ENCODE measurements at regions not wholly inside any gene's neighbourhood (a gene's known extent, or its start where the extent isn't known, plus 50 kb on each side); places are given as distances from the start of the nearest gene placed in this dataset.

DNA sequence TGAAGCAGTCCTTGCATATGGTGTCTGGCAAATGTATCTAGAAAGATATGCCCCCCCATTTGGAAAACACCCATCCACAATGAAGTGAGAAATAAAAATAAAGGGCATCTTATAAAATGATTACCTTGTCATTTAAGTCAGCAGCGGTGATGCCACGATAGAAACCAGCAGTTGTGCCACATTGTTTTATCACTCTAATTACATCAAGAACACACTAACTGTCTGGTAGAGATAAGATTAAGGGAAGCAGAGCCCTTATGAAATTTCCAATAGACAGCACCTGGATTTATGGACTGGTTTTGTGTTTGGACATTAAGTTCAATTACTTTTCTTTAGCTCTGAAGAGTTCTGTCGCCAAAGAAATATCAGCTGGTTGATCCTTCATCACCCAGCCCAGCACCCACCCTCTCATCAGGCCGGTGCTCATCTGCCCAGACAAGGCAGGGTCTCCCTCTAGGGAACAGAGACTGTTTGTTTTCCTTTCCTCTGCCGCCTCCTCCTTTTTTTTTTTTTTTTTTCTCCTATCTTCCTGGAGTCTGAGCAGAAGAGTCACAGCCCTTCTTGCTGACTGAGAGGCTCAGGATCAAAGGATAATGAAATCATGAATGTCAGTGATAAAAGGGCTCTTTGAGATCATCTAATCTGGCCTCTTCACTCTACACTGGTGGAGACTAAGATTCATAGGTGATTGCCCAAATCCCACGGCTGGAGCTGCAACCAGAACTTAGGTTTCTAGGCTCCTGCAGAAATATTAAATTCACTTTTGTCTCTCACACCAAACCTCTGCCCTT is 464.1 kb downstream of the NTRK3 start:
- TF ChIP-seq ZNF324 (tag by site-specific recombination; IDR thresholded peaks at IDR 0.05), result no peak
- TF ChIP-seq ZNF335 (tag by site-specific recombination; conservative IDR thresholded peaks at IDR 0.05), result no peak
- no peak for TF ChIP-seq SETDB1 (IDR thresholded peaks at IDR 0.05; ENCODE audit: insufficient read length, low read length)
- TF ChIP-seq, protein P1, sequence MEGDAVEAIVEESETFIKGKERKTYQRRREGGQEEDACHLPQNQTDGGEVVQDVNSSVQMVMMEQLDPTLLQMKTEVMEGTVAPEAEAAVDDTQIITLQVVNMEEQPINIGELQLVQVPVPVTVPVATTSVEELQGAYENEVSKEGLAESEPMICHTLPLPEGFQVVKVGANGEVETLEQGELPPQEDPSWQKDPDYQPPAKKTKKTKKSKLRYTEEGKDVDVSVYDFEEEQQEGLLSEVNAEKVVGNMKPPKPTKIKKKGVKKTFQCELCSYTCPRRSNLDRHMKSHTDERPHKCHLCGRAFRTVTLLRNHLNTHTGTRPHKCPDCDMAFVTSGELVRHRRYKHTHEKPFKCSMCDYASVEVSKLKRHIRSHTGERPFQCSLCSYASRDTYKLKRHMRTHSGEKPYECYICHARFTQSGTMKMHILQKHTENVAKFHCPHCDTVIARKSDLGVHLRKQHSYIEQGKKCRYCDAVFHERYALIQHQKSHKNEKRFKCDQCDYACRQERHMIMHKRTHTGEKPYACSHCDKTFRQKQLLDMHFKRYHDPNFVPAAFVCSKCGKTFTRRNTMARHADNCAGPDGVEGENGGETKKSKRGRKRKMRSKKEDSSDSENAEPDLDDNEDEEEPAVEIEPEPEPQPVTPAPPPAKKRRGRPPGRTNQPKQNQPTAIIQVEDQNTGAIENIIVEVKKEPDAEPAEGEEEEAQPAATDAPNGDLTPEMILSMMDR (tag by site-specific recombination; IDR thresholded peaks at IDR 0.05), result no peak
- TF ChIP-seq, protein P2, sequence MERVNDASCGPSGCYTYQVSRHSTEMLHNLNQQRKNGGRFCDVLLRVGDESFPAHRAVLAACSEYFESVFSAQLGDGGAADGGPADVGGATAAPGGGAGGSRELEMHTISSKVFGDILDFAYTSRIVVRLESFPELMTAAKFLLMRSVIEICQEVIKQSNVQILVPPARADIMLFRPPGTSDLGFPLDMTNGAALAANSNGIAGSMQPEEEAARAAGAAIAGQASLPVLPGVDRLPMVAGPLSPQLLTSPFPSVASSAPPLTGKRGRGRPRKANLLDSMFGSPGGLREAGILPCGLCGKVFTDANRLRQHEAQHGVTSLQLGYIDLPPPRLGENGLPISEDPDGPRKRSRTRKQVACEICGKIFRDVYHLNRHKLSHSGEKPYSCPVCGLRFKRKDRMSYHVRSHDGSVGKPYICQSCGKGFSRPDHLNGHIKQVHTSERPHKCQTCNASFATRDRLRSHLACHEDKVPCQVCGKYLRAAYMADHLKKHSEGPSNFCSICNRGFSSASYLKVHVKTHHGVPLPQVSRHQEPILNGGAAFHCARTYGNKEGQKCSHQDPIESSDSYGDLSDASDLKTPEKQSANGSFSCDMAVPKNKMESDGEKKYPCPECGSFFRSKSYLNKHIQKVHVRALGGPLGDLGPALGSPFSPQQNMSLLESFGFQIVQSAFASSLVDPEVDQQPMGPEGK (tag by site-specific recombination; IDR thresholded peaks at IDR 0.05), result no peak
- no peak for TF ChIP-seq ZNF785 (tag by site-specific recombination; IDR thresholded peaks at IDR 0.05)
- no peak for TF ChIP-seq ZNF837 (tag by site-specific recombination; IDR thresholded peaks at IDR 0.05)
- TF ChIP-seq, protein P3, sequence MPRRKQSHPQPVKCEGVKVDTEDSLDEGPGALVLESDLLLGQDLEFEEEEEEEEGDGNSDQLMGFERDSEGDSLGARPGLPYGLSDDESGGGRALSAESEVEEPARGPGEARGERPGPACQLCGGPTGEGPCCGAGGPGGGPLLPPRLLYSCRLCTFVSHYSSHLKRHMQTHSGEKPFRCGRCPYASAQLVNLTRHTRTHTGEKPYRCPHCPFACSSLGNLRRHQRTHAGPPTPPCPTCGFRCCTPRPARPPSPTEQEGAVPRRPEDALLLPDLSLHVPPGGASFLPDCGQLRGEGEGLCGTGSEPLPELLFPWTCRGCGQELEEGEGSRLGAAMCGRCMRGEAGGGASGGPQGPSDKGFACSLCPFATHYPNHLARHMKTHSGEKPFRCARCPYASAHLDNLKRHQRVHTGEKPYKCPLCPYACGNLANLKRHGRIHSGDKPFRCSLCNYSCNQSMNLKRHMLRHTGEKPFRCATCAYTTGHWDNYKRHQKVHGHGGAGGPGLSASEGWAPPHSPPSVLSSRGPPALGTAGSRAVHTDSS (tag by site-specific recombination; IDR thresholded peaks at IDR 0.05), result no peak
- no peak for TF ChIP-seq ZNF707 (tag by site-specific recombination; IDR thresholded peaks at IDR 0.05)
- no peak for TF ChIP-seq TCF7L2 (IDR thresholded peaks at IDR 0.05; ENCODE audit: borderline replicate concordance, low read depth, low read length)
- no peak for TF ChIP-seq ZNF184 (tag by site-specific recombination; IDR thresholded peaks at IDR 0.05)
- TF ChIP-seq OSR2 (tag by site-specific recombination; IDR thresholded peaks at IDR 0.05), result no peak
